SJCRH30 (cell line): ENCODE measurements at regions not wholly inside any gene's neighbourhood (a gene's known extent, or its start where the extent isn't known, plus 50 kb on each side); places are given as distances from the start of the nearest gene placed in this dataset.

ENCODE experiments used
- DNase-seq, 2 experiments: peaks; one replicate each; pipeline ENCODE4 v3.0.0-alpha.2; 2015 to 2020
- H3K27ac ChIP-seq: fragments of 250-450 bp; sonication (Bioruptor Pico); 2 replicates; pipeline ENCODE4 v1.5.1; 2020; ENCODE audit warnings: mild to moderate bottlenecking, moderate library complexity
- H3K27me3 ChIP-seq: fragments of 250-450 bp; sonication (Bioruptor Pico); 2 replicates; pipeline ENCODE4 v1.5.1; 2020; ENCODE audit warnings: mild to moderate bottlenecking, moderate library complexity
- H3K36me3 ChIP-seq: fragments of 250-450 bp; sonication (Bioruptor Pico); 2 replicates; pipeline ENCODE4 v1.5.1; 2020; ENCODE audit warnings: mild to moderate bottlenecking, moderate library complexity
- H3K4me1 ChIP-seq: fragments of 250-450 bp; sonication (Bioruptor Pico); 2 replicates; pipeline ENCODE4 v1.5.1; 2020; ENCODE audit warnings: mild to moderate bottlenecking, moderate library complexity
- H3K4me3 ChIP-seq: fragments of 250-450 bp; sonication (Bioruptor Pico); 2 replicates; pipeline ENCODE4 v1.5.1; 2020; ENCODE audit warnings: mild to moderate bottlenecking, moderate library complexity
- H3K9me3 ChIP-seq: fragments of 250-450 bp; sonication (Bioruptor Pico); replicated peaks from 2 replicates; pipeline ENCODE4 v1.5.1; 2020; ENCODE audit warnings: mild to moderate bottlenecking, moderate library complexity

DNA sequence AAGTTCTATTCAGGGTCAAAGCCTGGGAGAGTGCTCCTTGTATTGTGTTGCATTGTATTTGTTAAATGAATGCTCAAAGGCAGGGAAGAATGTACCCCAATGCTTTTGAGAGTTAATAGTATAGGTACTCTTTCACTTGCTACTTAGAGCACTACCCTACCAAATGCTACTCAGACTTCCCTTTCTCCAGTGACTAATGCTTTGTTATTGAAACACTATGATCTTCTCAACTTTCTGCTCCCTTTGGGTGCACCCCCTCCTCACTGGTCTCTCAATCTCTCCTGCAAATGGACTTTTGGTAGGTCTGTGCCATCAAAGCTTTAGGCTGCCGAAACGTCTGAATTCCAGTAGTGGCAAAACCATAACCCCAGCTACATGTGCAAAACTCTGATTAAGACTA lies 177.7 kb upstream of the AHR start:
- Histone ChIP-seq H3K9me3 (no peaks in the 10 kb centered on the region), H3K4me1 (0 out of 2 replicates have a peak, but pooled peaks cover 2% of the 10 kb centered on the region), H3K27ac (no peak overlapping the region), H3K27me3 (no peaks in the 10 kb centered on the region), H3K4me3 (no peak overlapping the region), H3K36me3 (no peaks in the 10 kb centered on the region)
- no peak for DNase-seq

DNA sequence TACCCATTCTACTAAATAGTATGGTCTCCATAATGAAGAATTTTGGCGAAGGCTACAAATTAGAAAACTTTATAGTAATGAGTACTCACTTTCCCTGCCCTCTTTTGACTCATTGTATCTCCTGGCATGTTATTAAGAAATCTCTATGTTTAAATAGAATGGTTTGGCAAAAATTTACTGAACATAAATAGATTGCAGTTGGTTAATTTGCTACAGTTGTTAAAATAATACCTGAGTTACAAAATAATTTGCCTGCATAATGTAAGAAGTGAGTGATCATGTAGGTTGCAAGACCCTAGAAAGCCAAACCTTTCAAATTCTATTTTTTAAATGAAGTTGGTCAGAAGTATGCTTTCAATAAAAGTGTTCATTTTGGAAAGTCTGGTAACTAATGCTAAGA lies 176.8 kb upstream of the AHR start:
- no peak overlapping the region for H3K4me3 ChIP-seq
- no peaks in the 10 kb centered on the region for H3K27me3 ChIP-seq
- H3K27ac ChIP-seq = no peak overlapping the region
- no peak for DNase-seq
- no peaks in the 10 kb centered on the region for H3K36me3 ChIP-seq
- no peaks in the 10 kb centered on the region for H3K9me3 ChIP-seq
- H3K4me1 ChIP-seq = 0 out of 2 replicates have a peak, but pooled peaks cover 2% of the 10 kb centered on the region

DNA sequence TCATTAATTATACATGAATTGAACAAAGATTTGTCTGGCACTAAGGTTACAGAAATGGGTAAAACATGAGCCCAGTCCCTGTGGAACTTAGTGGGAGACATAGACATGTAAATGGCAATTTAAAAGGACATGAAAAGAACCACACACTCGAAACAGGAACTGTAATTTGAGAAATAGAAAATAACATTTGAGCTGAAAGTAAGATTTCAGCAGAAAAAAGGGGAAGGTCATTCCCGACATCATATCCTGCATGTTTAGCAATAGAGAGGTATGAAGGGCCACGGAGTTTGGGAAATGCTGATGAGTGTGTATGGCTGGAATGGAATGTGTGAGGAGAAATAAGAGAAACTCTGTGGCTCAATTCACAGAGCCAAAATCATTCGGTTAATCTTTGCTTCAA lies 175.4 kb upstream of the AHR start:
- 0 out of 2 replicates have a peak, but pooled peaks cover 2% of the 10 kb centered on the region for H3K4me1 ChIP-seq
- no peak overlapping the region for H3K27ac ChIP-seq
- no peak overlapping the region for H3K4me3 ChIP-seq
- no peak for DNase-seq
- no peaks in the 10 kb centered on the region for H3K9me3 ChIP-seq
- H3K27me3 ChIP-seq = no peaks in the 10 kb centered on the region
- no peaks in the 10 kb centered on the region for H3K36me3 ChIP-seq

DNA sequence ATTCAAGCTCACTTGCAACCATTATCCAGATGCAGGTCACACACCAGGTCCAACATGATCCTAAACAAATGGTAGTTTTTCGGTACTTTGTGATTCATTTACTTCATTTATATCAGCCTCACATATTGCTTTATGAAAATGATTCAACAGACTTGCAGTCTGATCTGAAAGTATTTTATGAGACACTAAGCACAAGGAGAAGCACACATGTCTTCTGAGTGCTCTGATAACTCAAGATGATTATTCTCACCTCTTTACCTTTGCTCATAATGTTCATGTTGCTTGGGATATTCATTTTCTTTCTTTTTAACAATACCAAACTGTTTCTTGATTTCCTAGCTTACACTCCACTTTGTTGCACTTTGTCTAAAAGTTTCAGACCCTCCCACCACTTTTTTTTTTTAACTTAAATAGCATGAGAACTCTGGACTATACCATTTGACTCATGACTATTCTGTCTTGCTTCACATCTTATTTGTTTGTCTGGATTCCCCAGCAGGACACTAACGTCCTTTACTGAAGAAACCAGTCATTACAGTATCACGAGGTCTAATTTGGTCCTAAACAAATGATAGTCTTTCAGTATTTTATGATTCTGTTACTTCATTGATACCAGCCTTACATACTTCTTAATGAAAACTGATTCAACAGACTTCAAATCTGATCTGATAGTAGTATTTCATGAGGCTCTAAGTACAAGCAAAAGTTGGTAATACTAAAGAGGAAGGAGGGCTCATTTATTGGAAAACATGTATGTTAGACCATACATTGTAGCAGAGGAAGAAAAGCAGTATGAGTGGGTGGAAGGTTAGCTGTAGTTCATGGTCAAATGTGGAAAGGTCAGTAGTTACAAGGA lies 171.8 kb upstream of the AHR start:
- no peak for DNase-seq
- no peaks in the 10 kb centered on the region for H3K27me3 ChIP-seq

DNA sequence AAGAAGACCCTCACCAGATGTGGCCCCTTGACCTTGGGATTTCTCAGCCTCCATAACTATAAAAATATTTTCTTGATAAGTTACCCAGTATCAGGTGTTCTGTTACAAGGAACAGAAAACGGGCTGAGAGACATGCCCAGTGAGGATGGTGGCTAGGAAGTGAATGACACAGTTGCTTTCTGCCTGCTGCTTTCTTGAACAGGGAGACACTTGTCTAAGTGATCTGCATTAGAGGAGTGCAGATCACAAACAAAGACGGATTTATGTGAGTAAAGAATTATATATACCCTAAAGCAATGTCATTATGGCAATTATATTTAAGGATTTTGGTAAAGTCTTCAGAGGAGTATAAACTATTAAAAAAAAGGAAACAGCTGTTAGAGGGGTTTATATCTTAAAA lies 169.2 kb upstream of the AHR start:
- DNase-seq = no peak
- Histone ChIP-seq H3K27ac (no peak overlapping the region), H3K27me3 (no peaks in the 10 kb centered on the region), H3K4me3 (no peak overlapping the region), H3K9me3 (no peaks in the 10 kb centered on the region), H3K4me1 (peaks cover 6% of the 10 kb centered on the region; the same call in 1 of the 2 replicates), H3K36me3 (no peaks in the 10 kb centered on the region)

More for the DNA sequence above, 171.8 kb upstream of the AHR start:
- H3K4me1 ChIP-seq = peaks cover 8% of the 10 kb centered on the region; the same call in 1 of the 2 replicates
- H3K9me3 ChIP-seq = no peaks in the 10 kb centered on the region
- no peak overlapping the region for H3K4me3 ChIP-seq
- H3K36me3 ChIP-seq = no peaks in the 10 kb centered on the region
- H3K27ac ChIP-seq = no peak overlapping the region

DNA sequence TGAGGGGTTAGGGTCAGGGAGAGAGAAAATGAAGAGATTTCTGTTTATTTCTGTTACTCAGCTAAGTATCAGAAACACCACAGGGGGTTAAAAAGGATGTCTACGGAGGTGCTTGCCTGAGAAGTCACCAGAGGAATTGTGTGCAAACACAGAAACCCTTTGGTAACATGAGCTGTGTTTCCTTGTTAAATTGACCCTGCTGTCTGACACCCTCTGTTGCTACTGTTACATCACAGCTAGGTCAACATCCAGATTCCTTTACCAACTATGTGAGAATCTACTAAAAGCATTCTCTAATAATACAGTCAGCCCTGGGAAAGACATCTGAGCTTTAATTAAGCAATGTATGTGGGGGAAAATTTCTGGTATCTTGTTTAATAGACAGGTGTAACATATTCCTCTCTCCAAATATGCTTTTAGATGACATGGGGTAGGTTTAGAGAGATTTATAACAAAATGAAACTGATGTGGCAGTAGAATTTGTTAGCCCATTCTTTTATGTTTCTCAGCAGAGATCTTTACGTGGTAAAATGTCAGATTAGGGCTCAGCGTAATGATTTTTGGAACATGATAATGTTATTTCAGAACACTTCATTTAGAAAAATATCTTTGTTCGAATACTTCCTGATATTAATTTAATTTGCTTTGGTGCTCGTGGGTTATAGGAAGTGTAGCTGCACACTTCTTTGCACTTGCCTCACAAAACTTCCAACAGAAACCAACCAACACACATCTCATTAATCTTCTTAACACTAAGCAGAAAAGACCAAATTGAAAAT lies 168.0 kb upstream of the AHR start:
- peak in 1 of 2 experiments; percentile 52 for DNase-seq

DNA sequence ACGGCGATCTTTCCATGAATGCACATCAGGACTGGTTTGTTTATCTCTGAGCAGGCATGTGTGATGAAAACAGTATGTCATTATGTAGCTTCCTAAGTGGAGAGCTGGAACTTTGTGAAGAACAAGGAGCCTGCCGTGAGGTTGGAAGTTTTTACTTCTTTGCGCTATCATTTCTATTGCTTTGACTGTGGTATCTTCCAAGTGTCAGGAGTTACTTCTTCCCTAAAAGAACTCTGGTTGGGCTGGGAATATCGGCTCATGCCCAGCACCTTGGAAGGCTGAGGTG lies 167.4 kb upstream of the AHR start:
- no peak for DNase-seq
- Histone ChIP-seq H3K27ac (no peak overlapping the region), H3K36me3 (no peaks in the 10 kb centered on the region), H3K4me3 (no peak overlapping the region), H3K9me3 (no peaks in the 10 kb centered on the region), H3K27me3 (no peaks in the 10 kb centered on the region), H3K4me1 (peaks cover 6% of the 10 kb centered on the region; the same call in 1 of the 2 replicates)

More for the DNA sequence above, 168.0 kb upstream of the AHR start:
- Histone ChIP-seq H3K4me1 (peaks cover 6% of the 10 kb centered on the region; the same call in 1 of the 2 replicates), H3K9me3 (no peaks in the 10 kb centered on the region), H3K36me3 (no peaks in the 10 kb centered on the region), H3K27me3 (no peaks in the 10 kb centered on the region), H3K27ac (no peak overlapping the region), H3K4me3 (no peak overlapping the region)

DNA sequence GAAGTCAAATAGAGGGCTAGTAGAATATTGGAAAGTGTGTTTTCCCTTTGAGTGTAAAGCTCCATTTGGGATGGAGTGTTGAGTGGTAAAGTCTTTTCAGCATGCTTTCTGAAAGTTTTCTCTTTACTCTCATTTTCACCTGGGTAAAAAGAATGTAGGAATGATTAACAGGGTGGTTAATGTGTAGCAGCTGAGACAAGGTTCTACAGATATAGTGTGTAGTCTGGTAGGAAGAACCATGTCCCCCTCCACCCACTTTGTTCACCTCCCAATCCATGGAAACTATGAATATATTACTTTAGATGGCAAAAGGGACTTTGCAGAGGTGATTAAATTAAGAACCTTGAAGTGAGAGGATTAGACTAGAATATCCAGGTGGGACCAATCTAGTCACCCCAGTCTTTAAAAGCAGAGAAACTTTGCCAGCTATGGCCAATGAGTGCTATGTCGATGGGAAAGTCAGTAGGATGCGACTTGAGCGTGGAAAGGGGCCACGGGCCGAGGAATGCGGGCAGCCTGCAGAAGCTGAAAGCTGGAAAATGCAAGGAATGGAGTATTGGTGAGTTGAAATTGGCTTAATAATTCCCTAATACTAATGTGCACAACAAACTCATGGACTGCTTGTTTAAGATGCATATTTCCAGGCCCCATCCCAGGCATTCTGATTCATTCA lies 166.3 kb upstream of the AHR start:
- no peak overlapping the region for H3K27ac ChIP-seq
- DNase-seq = no peak
- H3K9me3 ChIP-seq = no peaks in the 10 kb centered on the region
- no peaks in the 10 kb centered on the region for H3K27me3 ChIP-seq
- H3K36me3 ChIP-seq = no peaks in the 10 kb centered on the region
- H3K4me1 ChIP-seq = peaks cover 6% of the 10 kb centered on the region; the same call in 1 of the 2 replicates
- no peak overlapping the region for H3K4me3 ChIP-seq

DNA sequence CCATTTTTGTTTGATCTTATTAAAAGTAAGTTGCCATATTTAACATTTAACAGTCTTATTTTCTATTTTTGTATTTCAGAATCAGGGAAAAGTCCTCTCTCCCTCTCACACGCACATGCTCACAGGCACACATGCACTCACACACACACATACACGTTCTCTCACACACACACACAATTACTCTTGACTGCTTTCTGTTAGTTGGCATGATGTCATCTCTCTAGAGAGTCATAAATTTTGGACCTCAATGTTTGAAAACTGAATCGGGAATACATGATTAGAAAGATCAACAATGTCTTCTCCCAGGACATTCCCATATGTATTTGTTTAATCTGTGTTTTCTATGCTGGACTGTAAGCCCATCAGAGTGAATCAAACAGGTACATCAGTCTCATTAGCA lies 165.7 kb upstream of the AHR start:
- Histone ChIP-seq H3K27ac (no peak overlapping the region), H3K27me3 (no peaks in the 10 kb centered on the region), H3K36me3 (no peaks in the 10 kb centered on the region), H3K4me1 (peaks cover 6% of the 10 kb centered on the region; the same call in 1 of the 2 replicates), H3K4me3 (no peak overlapping the region), H3K9me3 (no peaks in the 10 kb centered on the region)
- no peak for DNase-seq

DNA sequence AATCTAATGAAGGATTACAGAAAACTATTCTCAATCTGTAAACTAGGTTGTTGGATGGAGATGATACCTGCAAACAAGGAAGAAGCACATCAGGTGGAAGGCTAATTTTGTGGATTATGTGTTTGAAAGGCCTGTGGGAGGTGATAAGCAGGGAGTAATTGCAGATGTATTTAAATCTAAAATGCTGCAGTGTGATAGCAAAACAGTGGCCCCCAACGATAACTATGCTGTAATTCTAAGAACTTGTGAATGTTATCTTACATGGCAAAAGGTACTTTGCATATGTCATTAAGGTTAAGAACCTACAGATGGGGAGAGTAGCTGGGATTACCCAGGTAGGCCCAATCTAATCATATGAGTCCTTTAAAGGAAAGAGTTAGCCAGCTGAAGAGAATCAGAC lies 164.5 kb upstream of the AHR start:
- Histone ChIP-seq H3K4me3 (no peak overlapping the region), H3K27ac (no peak overlapping the region), H3K27me3 (no peaks in the 10 kb centered on the region), H3K9me3 (no peaks in the 10 kb centered on the region), H3K36me3 (no peaks in the 10 kb centered on the region), H3K4me1 (peaks cover 6% of the 10 kb centered on the region; the same call in 1 of the 2 replicates)
- DNase-seq = no peak

DNA sequence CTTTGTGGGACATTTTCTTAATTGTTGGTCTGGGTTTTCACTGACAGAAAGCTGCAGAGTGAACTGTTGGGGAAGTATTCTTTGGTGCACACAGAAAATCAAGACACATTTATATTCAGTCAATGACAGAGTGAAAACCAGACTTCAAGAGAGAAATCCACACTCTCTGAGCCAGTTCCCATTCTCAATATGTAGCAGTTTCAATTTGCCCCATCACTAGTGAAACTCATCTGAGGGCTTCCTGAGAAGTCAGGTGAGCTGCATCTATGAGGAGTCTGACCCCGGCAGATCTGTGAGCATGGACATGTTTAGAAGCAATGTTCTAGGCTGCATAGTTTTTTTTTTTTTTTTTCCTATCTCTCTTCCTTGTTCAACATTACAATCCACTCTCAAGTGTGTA lies 163.7 kb upstream of the AHR start:
- Histone ChIP-seq H3K27ac (no peak overlapping the region), H3K36me3 (no peaks in the 10 kb centered on the region), H3K27me3 (no peaks in the 10 kb centered on the region), H3K4me1 (peaks cover 6% of the 10 kb centered on the region; the same call in 1 of the 2 replicates), H3K4me3 (no peak overlapping the region), H3K9me3 (no peaks in the 10 kb centered on the region)
- no peak for DNase-seq

DNA sequence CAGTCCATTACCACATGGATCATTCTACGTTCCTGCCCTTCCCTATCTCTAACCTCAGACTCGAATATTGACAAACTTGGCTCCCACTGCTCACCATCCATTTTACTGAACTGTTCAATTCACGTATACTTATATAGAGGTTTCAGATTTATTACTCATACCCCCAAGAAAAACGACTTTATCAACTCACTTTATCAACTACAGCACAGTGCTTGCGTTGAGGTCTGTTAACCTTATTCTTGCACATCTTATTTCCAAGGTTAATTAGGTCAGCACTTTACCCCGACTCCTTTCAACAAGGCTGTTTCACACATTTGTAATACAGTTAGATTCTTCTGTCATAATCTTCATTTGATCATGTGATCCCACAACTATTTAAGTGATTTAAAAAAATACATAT lies 162.3 kb upstream of the AHR start:
- H3K27me3 ChIP-seq = no peaks in the 10 kb centered on the region
- DNase-seq = no peak
- H3K4me3 ChIP-seq = no peak overlapping the region
- no peak overlapping the region for H3K27ac ChIP-seq
- no peaks in the 10 kb centered on the region for H3K9me3 ChIP-seq
- no peaks in the 10 kb centered on the region for H3K36me3 ChIP-seq
- peaks cover 7% of the 10 kb centered on the region; the same call in 1 of the 2 replicates for H3K4me1 ChIP-seq

DNA sequence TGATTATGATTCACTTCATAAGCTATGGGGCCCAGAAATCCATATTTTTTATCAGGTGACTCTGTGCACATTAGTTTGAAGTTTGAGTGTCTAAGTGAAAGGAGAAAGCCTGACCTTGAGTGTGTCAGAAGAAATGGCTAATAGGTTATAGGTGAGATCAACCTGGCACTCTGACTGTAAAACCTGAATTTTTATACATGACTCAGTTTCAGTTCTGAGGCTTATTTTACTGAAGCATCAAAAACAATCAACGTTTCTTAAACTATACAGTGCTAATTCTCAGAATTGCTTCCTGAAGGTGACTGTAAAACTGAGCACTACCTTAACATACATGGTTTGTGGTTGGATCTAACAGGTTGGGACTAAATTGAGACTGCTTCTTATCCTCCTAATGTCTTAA lies 159.4 kb upstream of the AHR start:
- Histone ChIP-seq H3K27me3 (no peaks in the 10 kb centered on the region), H3K27ac (no peak overlapping the region), H3K4me3 (no peak overlapping the region), H3K36me3 (no peaks in the 10 kb centered on the region), H3K9me3 (no peaks in the 10 kb centered on the region), H3K4me1 (peaks cover 7% of the 10 kb centered on the region; the same call in 1 of the 2 replicates)
- no peak for DNase-seq

DNA sequence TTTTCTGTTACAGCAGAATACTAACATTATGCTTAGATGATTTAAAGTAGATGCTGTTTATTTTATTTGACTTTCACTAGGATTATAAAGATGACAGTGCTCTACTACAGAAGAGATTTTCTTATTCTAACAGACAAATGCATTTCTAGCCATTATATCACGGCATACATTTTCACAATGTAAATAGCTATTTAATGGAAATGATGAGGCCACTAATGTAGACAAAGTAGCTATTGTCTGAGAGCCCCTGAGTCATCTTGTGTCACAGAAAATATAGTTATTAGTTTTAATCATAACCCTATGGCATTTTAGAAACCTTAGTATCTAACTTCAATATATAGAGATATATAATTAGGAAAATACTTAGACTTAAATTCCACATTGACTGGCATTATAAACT lies 158.0 kb upstream of the AHR start:
- Histone ChIP-seq H3K27me3 (no peaks in the 10 kb centered on the region), H3K27ac (no peak overlapping the region), H3K9me3 (no peaks in the 10 kb centered on the region), H3K4me1 (peaks cover 7% of the 10 kb centered on the region; the same call in 1 of the 2 replicates), H3K36me3 (no peaks in the 10 kb centered on the region), H3K4me3 (no peak overlapping the region)
- no peak for DNase-seq
